Stimulated activated memory B cell treated with anti-CD40 and anti-IgM and Interleukin-4, amounts not matched to agents 10 μg/mL and 1 μg/mL and 100 μg/mL, for 72 hours (primary cell): ENCODE measurements at regions not wholly inside any gene's neighbourhood (a gene's known extent, or its start where the extent isn't known, plus 50 kb on each side); places are given as distances from the start of the nearest gene placed in this dataset.

Experiments used
- ATAC-seq: fragments of 150-1000 bp; cut with Tn5 transposase; 2 replicates; pipeline ENCODE4 v1.10.0; 2021
- H3K27ac Mint-ChIP-seq: one replicate; pipeline ENCODE4 v1.8.0; 2022; ENCODE audit warnings: mild to moderate bottlenecking, mixed read lengths
- H3K27me3 Mint-ChIP-seq: one replicate; pipeline ENCODE4 v1.8.0; 2022; ENCODE audit warnings: mixed read lengths
- H3K36me3 Mint-ChIP-seq: one replicate; pipeline ENCODE4 v1.8.0; 2022; ENCODE audit warnings: mixed read lengths
- H3K4me1 Mint-ChIP-seq: one replicate; pipeline ENCODE4 v1.8.0; 2022; ENCODE audit warnings: mixed read lengths
- H3K4me3 Mint-ChIP-seq: one replicate; pipeline ENCODE4 v1.8.0; 2022; ENCODE audit warnings: mild to moderate bottlenecking, moderate library complexity, mixed read lengths
- H3K9me3 Mint-ChIP-seq: one replicate; pipeline ENCODE4 v1.8.0; 2022; ENCODE audit warnings: mixed read lengths

DNA sequence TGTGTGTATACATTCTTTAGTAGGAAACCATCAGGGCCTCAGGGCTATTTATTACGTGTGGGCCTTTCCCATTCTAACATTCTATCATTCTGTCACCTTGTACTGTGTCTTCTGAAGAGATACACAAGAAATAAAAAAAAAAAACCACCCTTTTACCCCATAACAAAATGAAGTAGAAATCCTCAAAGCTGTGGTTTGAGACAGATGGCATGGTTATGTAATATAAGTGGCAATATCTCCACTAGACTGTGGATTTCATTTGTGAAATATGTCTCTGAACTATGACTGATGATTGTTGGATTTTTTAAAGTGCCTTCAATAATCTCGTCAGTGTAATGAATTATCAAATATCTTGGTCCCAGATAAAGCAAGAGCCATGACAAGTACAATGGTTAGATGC is 150.0 kb upstream of the BLID start:
- H3K4me3 Mint-ChIP-seq = no peak overlapping the region
- H3K36me3 Mint-ChIP-seq = no peaks in the 10 kb centered on the region
- no peaks in the 10 kb centered on the region for H3K4me1 Mint-ChIP-seq
- H3K27me3 Mint-ChIP-seq = peaks cover 10% of the 10 kb centered on the region
- H3K27ac Mint-ChIP-seq = no peak overlapping the region
- H3K9me3 Mint-ChIP-seq = no peaks in the 10 kb centered on the region
- no peak for ATAC-seq

DNA sequence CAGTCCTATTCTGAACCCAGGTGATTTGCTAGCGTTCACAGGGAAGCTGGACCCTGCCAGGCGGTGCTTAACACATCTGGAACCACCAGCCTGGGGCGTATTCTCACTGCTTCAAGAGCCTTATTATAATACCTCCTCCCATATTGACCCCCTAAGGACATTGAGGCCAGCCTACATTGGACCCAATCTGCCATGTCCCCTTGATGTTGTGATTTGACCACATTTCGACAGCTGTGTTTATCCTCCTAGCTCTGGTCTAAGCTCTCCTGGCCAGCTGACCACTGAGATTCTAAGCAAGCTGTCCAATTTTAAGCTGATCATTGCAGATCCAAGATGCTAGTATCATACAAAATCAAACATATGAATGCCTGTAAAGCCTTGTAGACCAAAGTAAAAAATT is 148.1 kb upstream of the BLID start:
- no peak overlapping the region for H3K27ac Mint-ChIP-seq
- H3K36me3 Mint-ChIP-seq = no peaks in the 10 kb centered on the region
- H3K4me3 Mint-ChIP-seq = no peak overlapping the region
- H3K9me3 Mint-ChIP-seq = no peaks in the 10 kb centered on the region
- H3K4me1 Mint-ChIP-seq = no peaks in the 10 kb centered on the region
- peak; percentile 27 for ATAC-seq
- peaks cover 10% of the 10 kb centered on the region for H3K27me3 Mint-ChIP-seq

DNA sequence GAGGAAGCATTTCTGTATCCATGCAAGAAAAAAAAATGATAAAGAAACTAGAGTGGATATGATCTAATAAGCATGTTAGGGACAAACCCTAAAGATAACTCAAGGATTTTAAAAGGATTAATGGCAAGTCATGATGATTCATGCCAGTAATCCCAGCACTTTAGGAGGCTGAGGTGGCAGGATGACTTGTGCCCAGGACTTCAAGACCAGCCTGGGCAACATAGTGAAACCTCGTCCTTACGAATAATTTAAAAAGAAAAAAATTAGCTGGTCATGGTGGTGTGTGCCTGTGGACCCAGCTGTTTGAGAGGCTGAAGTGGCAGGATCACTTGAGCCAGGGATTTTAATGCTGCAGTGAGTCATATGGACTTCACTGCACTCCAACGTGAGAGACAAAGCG is 145.5 kb upstream of the BLID start:
- Mint-ChIP-seq H3K27me3 (no peaks in the 10 kb centered on the region), H3K9me3 (no peaks in the 10 kb centered on the region), H3K4me1 (no peaks in the 10 kb centered on the region), H3K27ac (no peak overlapping the region), H3K36me3 (no peaks in the 10 kb centered on the region), H3K4me3 (no peak overlapping the region)
- ATAC-seq = no peak

DNA sequence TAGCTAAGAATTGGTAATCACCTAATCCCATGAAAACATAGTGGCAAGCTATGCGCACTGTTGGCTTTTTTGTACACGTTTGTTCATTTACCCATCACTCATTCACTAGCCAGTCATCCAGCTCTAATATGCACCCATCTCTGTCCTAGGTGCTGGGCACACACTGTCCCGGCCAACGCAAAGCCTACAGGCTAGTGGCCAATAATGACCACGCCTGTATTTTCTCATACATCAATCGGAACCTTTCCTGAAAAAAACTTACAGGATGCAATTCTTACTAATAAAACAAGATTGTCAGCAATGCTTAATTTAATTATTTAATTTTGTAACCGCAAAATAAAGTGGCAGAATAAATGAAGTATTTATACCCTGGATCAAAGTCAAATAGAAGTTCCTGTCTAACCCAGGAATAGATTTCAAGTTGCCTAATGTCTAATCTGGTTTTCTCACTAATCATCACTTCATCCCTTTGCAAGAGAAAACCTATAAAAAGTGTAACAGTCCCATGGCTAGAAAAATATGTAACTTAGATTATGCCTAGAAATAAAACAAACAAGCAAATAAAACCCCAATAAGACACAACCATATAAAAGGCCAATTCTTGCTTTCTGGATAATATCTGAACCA is 143.3 kb upstream of the BLID start:
- no peak overlapping the region for H3K4me3 Mint-ChIP-seq
- no peaks in the 10 kb centered on the region for H3K36me3 Mint-ChIP-seq
- H3K27ac Mint-ChIP-seq = no peak overlapping the region
- H3K27me3 Mint-ChIP-seq = no peaks in the 10 kb centered on the region
- no peaks in the 10 kb centered on the region for H3K4me1 Mint-ChIP-seq
- ATAC-seq = no peak
- H3K9me3 Mint-ChIP-seq = no peaks in the 10 kb centered on the region

DNA sequence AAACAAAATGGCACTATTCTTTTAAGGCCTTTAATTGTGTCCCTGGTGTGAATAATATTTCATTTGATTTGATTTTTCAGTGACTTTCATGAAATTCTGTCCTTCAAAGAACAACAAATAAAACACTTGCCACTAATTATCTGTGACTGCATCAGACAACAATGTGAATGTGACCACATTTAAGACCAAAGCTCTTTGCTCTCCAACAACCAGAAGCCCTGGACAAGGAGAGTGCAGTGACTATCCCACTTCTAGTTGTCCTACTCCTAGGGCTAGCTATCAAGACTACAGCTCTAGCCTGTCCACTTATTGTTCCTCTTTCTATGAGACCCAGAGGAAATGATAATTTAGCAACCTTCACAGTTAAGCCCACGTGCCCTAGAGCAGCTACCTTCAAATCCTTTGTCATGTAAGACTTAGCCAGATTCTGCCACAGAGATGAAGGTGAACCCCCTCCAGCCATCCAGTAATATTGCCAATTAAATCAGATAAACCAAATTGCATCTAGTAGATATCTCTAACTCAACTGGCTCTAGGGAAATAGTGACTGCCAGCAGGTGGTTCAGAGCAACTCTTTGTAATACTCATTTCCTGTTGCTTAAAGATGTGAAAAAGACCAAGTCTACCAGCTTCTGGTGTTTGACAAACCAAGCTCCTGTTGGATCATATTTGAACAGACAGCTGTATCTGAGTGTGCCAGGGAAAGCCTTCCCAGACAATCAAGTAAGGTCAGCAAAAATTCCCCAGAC is 142.6 kb upstream of the BLID start:
- ATAC-seq = no peak
- H3K9me3 Mint-ChIP-seq = no peaks in the 10 kb centered on the region
- no peaks in the 10 kb centered on the region for H3K27me3 Mint-ChIP-seq
- H3K4me3 Mint-ChIP-seq = no peak overlapping the region
- no peaks in the 10 kb centered on the region for H3K4me1 Mint-ChIP-seq
- no peak overlapping the region for H3K27ac Mint-ChIP-seq
- H3K36me3 Mint-ChIP-seq = no peaks in the 10 kb centered on the region

DNA sequence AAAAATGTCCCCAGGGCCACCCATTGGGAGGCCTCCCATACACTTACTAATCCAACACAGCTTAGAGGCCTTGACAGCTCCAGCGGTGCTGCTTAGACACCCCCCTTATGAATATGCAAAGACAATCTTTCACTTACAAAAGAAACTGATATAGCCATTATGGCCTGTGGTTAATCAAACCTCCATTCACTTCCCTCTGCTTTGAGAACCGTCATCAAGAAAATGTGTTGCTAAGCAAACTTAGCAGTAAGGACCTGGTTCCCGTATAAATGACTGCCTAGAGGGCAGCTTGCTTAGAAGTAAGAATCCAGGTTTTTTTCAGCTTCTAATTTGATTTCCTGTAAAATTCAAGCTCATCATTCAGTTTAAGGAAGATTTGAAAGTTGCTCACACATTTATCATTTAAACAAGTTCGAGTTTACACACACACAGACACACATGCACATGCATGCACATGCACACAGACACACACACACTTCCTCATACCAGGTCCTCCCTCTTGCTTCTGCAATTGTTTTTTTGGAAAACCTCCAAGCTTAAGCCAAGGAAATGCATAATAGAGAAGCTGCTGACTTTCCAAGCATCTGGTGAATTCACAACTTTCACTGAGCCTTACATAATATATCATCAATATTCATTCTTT is 137.7 kb upstream of the BLID start:
- Mint-ChIP-seq H3K27me3 (no peaks in the 10 kb centered on the region), H3K4me3 (no peak overlapping the region), H3K36me3 (no peaks in the 10 kb centered on the region), H3K9me3 (no peaks in the 10 kb centered on the region), H3K27ac (no peak overlapping the region), H3K4me1 (no peaks in the 10 kb centered on the region)
- ATAC-seq = no peak

DNA sequence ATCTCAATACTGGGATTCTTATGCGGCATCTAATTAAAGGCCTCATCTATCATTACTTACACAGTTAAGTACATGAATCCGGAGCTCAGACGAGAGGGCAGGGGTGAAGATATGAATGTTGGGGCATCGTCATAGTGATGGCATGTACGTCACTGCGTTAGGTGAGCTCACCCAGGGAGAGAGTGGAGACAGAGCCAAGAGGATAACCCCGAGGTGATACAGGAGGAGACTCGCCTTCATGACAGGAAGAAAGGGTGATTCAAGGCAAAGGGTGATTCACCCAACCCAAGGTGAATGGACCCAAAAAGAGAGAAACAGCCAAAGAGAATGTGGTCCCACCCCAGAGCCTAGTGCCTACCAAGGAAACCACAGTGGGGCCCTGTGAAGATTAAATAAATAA is 132.9 kb upstream of the BLID start:
- Mint-ChIP-seq H3K4me3 (no peak overlapping the region), H3K4me1 (no peaks in the 10 kb centered on the region), H3K27me3 (no peaks in the 10 kb centered on the region), H3K27ac (no peak overlapping the region), H3K9me3 (no peaks in the 10 kb centered on the region), H3K36me3 (no peaks in the 10 kb centered on the region)
- no peak for ATAC-seq

DNA sequence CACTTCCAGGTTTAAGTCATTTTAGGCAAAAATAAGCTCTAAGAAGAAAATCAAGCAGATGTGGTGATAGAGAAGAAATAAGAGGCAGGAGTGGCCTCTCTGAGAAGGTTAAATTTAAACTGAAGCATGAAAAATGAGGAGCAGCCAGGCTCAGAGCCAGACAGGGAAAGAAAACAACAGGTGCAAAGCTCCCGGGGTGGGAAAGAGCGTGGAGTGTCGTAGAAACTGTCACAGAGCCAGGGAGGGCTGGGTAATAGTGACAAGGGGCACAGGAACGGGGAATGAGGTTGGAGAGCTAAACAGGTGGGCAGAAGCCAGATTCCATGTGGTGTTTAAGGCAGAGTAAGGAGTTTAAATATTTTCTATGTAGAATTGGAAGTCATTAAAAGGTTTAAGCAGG is 132.1 kb upstream of the BLID start:
- Mint-ChIP-seq H3K4me1 (no peaks in the 10 kb centered on the region), H3K4me3 (no peak overlapping the region), H3K9me3 (no peaks in the 10 kb centered on the region), H3K36me3 (no peaks in the 10 kb centered on the region), H3K27ac (no peak overlapping the region), H3K27me3 (no peaks in the 10 kb centered on the region)
- no peak for ATAC-seq

DNA sequence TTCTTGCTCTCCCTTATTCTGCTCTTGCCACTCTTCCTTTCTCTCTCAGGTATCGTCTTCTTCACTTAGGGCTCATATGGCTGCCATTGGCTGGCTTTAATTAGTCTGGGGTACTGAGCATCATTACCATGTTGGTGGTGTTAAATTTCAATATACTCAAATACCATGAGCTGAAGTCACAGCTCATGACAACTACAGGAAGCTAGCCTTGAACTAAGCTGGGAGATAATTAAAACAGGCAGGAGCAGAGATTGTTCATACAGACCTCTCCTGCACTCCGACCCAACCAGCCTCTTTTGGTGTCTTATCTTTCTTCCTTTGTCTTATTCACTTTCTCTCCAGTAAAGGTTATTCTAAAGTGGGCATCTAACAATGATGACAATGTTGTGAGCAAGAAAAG is 130.9 kb upstream of the BLID start:
- Mint-ChIP-seq H3K36me3 (no peaks in the 10 kb centered on the region), H3K27me3 (no peaks in the 10 kb centered on the region), H3K4me1 (no peaks in the 10 kb centered on the region), H3K4me3 (no peak overlapping the region), H3K9me3 (no peaks in the 10 kb centered on the region), H3K27ac (no peak overlapping the region)
- ATAC-seq = no peak

DNA sequence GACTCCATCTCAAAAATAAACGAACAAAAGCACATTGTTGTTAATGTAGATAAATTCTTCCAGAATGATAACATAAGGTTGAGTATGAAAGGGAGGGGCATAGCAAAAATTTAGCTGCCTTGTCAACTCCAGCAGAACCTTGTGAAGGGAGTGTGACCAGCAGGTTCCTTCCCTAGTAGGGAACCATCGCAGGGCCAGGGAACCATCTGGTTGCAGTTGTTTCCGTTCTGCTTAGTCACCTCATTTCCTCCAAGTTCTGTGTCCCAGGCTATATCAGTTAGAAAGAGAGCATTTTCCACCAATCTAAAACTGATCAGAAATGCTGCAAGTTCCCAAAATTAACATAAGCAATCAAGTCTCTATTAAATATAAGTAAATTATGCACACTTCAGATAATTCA is 126.7 kb upstream of the BLID start:
- H3K27me3 Mint-ChIP-seq = no peaks in the 10 kb centered on the region
- no peak overlapping the region for H3K4me3 Mint-ChIP-seq
- H3K4me1 Mint-ChIP-seq = no peaks in the 10 kb centered on the region
- H3K36me3 Mint-ChIP-seq = no peaks in the 10 kb centered on the region
- ATAC-seq = no peak
- H3K9me3 Mint-ChIP-seq = peaks cover 2% of the 10 kb centered on the region
- no peak overlapping the region for H3K27ac Mint-ChIP-seq

DNA sequence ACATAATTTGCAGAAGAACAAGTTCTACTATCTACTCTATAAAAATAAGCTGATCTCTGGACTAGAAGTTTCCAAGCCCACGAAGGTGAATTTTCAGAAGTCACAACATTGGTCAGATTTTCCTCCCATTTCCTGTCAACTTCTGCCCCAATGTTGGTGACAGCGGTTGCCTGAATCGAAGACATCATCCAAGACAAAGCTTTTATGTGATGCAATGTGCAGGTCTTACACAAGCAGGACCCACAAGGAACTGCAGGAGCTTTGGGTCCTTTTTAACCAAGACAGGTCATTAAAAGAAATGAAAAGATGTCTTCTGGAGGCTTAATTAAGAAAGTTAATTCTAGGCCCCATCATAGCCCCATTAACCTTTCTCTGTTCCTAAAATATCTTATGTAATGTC is 125.6 kb upstream of the BLID start:
- H3K27ac Mint-ChIP-seq = no peak overlapping the region
- no peaks in the 10 kb centered on the region for H3K27me3 Mint-ChIP-seq
- no peaks in the 10 kb centered on the region for H3K36me3 Mint-ChIP-seq
- no peak for ATAC-seq
- no peak overlapping the region for H3K4me3 Mint-ChIP-seq
- no peaks in the 10 kb centered on the region for H3K4me1 Mint-ChIP-seq
- H3K9me3 Mint-ChIP-seq = peaks cover 2% of the 10 kb centered on the region

DNA sequence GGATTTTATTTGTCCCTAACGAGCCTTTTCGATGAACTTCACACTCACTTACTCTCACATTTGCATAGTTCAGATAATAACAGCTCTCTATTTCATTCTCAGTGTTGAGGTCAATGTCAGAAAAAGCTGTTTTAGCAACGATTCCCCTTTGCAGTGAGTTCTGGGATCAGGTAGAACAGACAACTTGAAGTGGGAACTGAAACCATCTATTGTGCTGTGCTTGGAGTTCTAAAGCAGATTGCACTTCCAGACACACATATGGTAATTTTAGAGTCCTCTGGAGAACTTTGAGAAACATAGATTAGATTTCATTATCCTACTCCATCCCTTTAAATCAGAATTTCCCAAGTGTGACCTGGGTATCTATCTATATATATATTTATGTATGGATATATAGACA is 124.6 kb upstream of the BLID start:
- H3K9me3 Mint-ChIP-seq = peaks cover 2% of the 10 kb centered on the region
- H3K4me1 Mint-ChIP-seq = no peaks in the 10 kb centered on the region
- ATAC-seq = no peak
- H3K36me3 Mint-ChIP-seq = no peaks in the 10 kb centered on the region
- no peaks in the 10 kb centered on the region for H3K27me3 Mint-ChIP-seq
- no peak overlapping the region for H3K4me3 Mint-ChIP-seq
- H3K27ac Mint-ChIP-seq = no peak overlapping the region

DNA sequence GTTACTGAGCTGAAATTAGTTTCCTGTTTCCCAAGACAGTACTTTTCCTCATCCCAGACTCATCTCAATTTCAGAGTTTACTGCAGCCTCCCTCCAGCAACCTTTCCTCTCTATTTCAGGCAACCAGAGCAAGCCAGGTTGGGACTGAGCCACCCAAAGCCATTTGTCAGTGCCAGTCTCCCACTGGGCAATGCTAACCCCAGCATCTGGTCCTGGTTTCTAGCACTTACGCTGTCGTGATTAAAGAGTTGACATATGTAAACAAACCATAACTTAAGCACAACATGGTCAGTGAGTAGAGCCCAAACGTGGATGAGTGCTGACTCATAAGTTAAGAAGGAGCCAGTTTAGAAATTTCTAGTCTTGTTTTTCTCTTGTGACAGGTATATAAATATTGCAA is 119.6 kb upstream of the BLID start:
- Mint-ChIP-seq H3K36me3 (no peaks in the 10 kb centered on the region), H3K9me3 (peaks cover 2% of the 10 kb centered on the region), H3K27ac (no peak overlapping the region), H3K27me3 (no peaks in the 10 kb centered on the region), H3K4me1 (no peaks in the 10 kb centered on the region), H3K4me3 (no peak overlapping the region)
- no peak for ATAC-seq

DNA sequence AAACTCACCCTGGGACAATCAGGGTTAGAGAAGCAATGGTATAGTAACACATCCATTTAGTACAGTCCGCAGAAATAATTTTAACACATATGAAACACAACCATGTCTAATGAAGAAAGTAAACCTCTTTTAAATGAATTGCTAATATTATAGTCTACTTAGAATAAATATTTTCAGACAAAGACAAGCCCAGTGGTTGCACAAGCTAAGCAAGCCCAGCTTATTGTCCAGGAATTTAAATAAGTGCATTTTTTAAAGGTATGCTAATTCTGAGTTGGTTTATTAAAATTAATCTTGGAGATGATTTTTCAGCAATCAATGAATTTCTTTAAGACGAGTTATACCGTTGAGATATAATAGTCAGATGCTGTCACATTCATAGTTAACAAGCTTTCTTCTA is 118.8 kb upstream of the BLID start:
- Mint-ChIP-seq H3K36me3 (no peaks in the 10 kb centered on the region), H3K9me3 (peaks cover 2% of the 10 kb centered on the region), H3K4me1 (no peaks in the 10 kb centered on the region), H3K27ac (no peak overlapping the region), H3K4me3 (no peak overlapping the region), H3K27me3 (no peaks in the 10 kb centered on the region)
- ATAC-seq = no peak

DNA sequence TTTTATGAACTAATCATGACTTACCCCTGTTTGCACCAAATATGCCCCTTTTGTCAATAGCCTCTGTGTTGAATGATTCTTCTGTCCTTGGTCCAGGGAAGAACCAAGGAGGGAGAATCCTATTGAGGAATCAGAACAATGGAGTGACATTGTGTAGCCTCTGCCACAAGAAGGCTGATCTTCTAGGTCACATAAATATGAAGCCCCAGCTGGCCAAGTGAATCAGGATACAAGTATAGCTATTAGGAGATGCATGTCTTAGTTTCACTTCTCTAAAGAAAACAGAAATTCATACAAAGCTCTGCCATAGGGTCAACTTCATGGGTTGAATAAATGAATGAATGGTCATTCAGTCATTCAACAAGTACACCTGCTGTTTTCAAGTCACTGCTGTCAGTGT is 118.2 kb upstream of the BLID start:
- H3K9me3 Mint-ChIP-seq = peaks cover 2% of the 10 kb centered on the region
- no peaks in the 10 kb centered on the region for H3K27me3 Mint-ChIP-seq
- no peaks in the 10 kb centered on the region for H3K4me1 Mint-ChIP-seq
- H3K27ac Mint-ChIP-seq = no peak overlapping the region
- H3K4me3 Mint-ChIP-seq = no peak overlapping the region
- H3K36me3 Mint-ChIP-seq = no peaks in the 10 kb centered on the region
- no peak for ATAC-seq

DNA sequence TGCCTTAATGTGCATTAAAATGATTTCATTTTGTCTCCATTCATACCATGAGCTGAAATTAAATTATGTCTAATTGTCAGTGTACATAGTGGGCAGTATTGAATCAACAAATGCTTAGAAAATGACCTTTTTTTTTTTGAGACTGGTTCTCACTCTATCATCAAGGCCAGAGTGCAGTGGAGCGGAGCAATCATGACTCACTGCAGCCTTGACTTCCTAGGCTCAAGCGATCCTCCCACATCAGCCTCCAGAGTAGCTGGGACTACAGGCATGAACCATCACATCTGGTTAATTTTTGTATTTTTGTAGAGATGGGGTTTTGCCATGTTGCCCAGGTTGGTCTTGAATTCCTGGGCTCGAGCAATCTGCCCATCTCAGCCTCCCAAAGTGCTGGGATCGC is 117.0 kb upstream of the BLID start:
- no peak for ATAC-seq
- Mint-ChIP-seq H3K27ac (no peak overlapping the region), H3K9me3 (no peaks in the 10 kb centered on the region), H3K36me3 (no peaks in the 10 kb centered on the region), H3K4me1 (no peaks in the 10 kb centered on the region), H3K27me3 (no peaks in the 10 kb centered on the region), H3K4me3 (no peak overlapping the region)
